HG02943 (cell line): ENCODE measurements at regions not wholly inside any gene's neighbourhood (a gene's known extent, or its start where the extent isn't known, plus 50 kb on each side); places are given as distances from the start of the nearest gene placed in this dataset.
"Not testable (repeated sequence)": the region's sequence is repeated elsewhere in the genome, so short reads cannot be mapped to it uniquely, and the experiment has no call there.

Experiments used
- ATAC-seq: cut with Tn5 transposase; IDR thresholded peaks from one replicate; pipeline ENCODE4 v1.9.1; 2021; ENCODE audit warnings: mild to moderate bottlenecking, low read depth, moderate library complexity; ENCODE audit not compliant: unreplicated experiment

DNA sequence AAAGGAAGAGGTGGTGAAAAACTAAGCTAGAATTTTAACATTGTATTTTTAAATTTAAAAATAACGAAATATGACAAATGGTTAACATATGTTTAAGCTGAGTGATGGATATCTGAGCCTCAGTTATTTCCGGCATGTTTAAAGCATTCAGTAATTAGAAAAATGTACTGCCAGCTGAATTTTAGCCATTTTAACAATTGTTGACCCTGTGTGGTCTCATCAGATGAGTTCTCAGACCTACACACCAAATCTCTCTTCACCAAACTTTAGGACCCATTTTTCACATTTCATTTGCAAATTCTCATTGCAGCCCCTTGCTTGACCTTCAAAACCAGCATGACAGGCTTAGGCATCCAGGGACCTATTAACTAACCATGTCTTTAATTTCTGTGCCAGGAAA lies 91.5 kb upstream of the RGPD4 start:
- no peak for ATAC-seq

DNA sequence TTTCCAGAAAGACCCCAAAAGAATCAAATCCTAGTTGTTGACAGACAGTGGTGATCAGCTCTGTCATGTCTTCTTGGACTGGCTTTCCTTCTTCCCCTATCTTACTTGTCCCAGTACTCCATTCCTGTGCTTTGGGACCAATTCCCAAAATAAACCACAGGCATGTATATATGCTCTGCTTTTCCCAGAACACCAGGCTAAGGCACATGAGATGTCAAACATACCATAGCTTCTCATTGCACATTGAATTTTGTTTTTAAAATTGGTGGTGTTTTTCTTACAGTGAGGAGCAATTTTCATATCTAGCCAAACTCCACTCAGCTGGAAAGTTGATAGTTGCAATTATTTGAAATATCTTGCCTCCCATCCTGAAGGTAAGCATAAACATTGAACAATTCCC lies 88.9 kb upstream of the RGPD4 start:
- ATAC-seq, result no peak

DNA sequence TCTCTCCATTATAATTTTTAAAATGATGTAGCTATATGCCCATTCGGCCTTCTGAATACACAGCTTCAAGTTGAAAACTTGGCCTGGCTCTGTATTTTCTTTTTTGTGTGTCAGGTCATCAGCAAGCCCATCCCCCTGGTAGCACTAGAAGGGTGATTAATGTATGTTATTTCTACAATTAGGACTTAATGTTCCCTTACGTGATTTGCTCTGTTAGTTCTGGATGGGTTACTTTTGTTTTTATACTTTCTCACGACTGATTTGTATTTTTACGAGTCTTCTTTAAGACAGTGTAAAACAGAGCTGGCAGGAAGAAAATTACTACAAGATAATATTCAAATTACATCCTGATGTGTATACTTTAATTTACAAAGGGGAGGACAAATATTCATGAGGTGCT lies 88.4 kb upstream of the RGPD4 start:
- ATAC-seq, result no peak

DNA sequence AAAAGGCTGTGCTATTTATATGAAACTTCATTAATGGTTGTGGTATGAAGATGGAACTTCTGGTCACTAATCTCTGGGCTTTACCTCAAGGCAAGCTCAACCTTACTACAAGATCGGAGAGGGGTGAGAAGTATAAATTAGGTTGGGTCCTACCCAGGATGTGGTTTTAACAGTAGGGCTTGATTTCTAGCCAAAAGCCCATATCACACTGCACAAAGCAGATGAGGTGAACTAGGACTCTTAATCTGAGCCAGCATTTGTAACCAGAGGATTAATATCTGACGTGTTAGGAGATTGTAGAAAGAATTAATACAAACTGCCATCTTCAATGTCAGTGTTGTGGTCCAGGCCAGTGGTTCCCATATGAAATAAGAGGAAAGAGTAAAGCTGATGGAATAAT lies 86.4 kb upstream of the RGPD4 start:
- ATAC-seq, result no peak

DNA sequence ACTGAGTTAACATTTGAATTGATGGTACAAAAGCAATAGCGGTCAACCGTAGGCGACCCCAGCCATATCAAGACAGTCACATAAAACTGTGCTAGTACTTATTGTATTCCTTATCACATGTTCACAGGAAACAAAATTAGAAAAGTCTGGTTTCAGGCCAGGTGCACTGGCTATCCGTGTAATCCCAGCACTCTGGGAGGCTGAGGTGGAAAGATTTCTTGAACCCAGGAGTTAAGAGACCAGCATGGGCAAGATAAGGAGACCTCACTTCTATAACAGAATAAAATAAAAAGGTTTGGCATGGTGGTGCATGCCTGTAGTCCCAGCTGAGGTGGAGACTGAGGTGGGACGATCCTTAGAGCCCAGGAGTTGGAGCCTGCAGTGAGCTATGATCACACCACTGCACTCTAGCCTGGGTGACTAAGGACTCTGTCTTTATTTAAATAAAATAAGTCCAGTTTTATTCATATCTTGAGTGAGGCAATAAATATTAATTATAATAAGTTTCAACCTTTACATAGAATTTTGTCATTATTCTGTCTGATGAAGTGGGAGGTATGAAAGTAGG lies 84.1 kb upstream of the RGPD4 start:
- no peak for ATAC-seq

DNA sequence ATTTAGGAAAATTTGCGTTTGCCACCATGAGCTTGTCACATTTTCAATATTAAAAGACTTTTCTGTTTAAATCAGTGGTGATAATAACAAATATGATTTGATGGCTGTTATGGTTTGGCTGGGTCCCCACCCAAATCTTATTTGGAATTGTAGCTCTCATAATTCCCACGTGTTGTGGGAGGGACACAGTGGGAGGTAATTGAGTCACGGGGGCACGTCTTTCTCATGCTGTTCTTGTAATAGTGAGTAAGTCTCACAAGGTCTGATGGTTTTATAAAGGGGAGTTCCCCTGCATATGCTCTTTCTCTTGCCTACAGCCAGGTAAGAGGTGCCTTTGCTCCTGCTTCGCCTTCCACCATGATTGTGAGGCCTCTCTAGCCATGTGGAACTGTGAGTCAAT lies 83.4 kb upstream of the RGPD4 start:
- no peak for ATAC-seq

DNA sequence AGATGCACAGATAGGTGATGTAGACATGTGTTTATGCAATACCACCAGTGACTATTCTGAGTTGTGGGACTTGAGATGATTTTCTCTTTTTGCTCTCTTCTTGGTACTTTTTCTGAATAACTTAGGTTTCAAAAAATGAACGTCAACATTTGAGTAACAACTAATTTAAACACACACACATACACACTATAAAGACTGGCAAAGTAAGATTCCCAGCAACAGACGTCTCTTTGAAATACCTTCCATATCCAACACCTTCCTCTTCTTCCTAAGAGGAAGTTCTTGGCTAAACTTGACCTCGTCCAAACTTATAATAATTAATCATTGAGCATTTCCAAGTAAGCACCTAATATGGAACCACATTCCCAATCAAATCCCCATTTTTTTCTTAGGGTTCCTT lies 81.6 kb upstream of the RGPD4 start:
- ATAC-seq, result no peak

DNA sequence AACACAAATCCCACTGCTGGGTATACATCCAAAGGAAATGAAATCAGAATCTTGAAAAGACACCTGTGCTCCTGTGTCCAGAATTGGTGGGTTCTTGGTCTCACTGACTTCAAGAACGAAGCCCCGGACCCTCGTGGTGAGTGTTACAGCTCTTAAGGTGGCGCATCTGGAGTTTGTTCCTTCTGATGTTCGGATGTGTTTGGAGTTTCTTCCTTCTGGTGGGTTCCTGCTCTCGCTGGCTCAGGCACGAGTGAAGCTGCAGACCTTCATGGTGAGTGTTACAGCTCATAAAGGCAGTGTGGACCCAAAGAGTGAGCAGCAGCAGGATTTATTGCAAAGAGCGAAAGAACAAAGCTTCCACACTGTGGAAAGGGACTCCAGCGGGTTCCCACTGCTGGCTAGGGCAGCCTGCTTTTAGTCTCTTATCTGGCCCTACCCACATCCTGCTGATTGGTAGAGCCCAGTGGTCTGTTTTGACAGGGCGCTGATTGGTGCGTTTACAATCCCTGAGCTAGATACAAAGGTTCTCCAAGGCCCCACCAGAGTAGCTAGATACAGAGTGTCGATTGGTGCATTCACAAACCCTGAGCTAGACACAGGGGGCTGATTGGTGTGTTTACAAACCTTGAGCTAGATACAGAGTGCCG lies 80.0 kb upstream of the RGPD4 start:
- not testable (repeated sequence) for ATAC-seq

DNA sequence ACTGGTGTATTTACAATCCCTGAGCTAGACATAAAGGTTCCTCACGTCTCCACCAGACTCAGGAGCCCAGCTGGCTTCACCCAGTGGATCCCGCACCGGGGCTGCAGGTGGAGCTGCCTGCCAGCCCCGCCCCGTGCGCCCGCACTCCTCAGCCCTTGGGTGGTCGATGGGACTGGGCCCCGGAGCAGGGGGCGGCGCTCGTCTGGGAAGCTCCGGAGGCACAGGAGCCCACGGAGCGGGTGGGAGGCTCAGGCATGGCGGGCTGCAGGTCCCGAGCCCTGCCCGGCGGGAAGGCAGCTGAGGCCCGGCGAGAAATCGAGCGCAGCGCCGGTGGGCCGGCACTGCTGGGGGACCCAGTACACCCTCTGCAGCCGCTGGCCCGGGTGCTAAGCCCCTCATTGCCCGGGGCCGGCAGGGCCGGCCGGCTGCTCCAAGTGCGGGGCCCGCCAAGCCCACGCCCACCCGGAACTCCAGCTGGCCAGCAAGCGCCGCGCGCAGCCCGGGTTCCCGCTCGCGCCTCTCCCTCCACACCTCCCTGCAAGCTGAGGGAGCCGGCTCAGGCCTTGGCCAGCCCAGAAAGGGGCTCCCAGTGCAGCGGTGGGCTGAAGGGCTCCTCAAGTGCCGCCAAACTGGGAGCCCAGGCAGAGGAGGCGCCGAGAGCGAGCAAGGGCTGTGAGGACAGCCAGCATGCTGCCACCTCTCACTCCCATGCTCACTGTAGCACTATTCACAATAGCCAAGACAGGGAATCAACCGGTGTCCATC lies 79.3 kb upstream of the RGPD4 start:
- ATAC-seq, result not testable (repeated sequence)

DNA sequence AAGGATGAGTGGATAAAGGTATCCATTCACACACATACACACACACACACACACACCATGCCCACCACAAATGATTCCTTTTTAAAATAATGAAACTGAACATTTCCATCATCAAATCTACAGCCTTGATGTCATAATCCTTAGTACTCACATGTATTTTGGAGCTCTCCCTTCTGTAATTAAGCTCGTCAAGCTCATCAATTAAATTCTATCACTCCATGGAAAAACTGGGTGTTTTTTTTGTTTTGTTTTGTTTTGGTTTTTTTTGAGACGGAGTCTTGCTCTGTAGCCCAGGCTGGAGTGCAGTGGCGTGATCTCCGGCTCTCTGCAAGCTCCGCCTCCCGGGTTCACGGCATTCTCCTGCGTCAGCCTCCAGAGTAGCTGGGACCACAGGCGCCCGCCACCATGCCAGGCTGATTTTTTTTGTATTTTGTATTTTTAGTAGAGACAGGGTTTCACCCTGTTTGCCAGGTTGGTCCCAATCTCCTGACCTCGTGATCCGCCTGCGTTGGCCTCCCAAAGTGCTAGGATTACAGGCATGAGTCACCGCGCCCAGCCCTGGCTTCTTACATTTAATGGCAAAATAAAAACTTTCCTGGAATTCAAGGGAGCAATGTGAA lies 78.6 kb upstream of the RGPD4 start:
- no peak for ATAC-seq

DNA sequence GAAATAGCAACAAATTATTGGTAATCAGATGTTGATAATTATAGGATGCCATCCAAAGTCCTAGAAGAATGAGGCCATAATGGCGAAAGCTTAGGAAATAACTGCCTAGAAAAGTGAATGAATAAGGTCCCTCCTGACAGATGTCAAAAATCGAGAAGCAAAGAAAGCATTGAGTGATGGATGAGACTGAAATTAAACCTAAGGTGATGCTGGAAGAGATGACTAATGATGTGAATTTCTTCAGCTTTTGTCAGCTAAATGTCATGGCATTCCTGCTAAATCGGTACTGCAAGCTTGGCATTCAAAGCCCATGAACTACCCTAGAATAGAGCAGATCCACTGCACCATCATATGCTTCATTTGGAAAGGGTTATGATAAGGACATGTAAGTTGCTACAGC lies 74.8 kb upstream of the RGPD4 start:
- no peak for ATAC-seq

DNA sequence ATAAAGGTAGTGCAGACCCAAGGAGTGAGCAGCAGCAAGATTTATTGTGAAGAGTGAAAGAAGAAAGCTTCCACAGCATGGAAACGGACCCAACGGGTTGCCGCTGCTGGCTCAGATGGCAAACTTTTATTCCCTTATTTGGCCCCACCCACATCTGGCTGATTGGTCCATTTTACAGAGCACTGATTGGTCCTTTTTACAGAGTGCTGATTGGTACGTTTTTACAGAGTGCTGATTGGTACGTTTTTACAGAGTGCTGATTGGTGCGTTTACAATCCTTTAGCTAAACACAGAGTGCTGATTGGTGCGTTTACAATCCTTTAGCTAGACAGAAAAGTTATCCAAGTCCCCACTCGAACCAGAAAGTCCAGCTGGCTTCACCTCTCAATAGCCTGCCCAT lies 72.9 kb upstream of the RGPD4 start:
- ATAC-seq, result not testable (repeated sequence)

DNA sequence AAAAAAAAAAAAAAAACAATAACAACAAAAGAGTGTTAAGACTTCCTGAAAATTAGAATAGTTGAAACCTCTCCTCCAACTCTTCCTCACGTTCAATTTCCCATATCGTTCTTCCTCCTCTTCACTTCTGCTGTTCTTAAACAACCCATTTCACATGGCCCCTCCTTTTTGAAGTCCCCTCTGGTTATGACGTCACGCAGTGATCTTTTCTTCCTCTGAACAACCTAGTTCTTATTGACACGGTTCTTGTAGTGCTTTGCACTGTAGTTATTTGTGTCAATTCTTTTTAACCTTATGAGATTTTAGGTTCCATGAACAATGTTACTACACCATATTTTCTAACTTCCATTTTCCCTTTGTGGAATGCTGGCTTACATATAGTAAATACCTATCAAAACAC lies 69.5 kb upstream of the RGPD4 start:
- ATAC-seq, result no peak

DNA sequence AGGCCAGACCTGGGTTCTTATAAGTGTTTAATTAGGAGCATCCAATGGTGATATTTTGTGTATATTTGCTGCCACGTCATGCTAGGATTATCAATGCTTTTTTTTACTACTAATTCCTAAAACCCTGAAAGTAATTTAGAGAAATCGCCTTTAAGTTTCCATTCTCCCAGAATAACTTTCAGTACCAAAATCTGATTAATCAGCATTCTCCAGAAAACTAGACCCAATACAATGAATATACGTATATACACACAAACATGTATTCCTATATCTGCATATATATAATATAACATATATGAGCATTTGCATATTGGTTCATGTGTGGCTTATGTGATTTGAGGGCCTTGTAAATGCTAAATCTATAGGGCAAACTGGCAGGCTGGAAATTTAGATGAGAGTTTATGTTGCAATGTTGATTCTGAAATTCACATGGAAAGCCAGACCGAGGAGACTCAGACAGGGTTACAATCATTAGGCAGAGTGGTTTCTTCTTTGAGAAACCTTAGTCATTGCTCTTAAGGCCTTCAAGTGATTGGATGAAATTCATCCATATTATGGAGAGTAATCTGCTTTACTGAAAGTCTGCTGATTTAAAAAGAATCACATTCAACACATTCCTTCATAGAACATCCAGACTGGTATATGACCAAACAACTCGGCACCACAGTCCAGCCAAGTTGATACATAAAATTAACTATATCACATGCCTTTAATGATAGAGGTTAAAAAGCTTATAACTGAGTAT lies 65.9 kb upstream of the RGPD4 start:
- ATAC-seq, result no peak

DNA sequence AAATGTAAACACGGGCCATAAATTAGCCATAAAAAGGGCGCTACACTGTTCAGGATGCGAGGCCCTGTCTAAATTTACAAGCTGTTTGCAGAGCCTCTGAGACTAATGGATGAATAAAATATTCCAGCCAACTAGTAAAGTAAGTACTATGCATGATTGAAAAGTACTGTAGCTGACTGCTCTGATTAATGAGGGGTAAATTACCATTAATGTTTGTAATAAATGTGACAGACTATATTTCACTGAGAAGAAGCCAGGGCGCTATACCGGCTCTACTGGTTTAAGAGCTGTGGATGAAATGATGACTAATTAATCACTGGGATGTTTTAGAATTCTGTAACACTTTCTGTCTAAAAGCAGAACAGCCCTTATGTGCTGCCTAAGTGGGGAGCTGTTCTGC lies 54.3 kb upstream of the RGPD4 start:
- ATAC-seq, result no peak

DNA sequence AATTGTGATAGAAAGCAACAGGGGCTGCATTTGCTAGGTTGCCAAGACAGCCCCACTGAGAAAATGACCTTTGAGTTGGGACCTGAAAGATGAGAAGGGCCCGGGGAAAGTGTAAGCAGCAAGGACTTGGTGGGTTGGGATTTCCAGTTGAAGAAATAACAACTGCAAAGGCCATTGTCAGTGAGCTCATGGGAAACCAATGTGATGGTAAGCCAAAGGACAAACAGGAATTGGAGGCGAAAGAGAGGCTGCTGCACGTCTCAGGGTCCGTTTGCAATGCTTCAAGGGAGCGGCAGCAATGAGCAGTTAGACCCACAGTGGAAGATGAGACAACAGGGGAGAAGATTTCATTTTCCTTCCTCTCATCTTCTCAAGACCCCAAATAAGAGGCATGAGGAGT lies 51.5 kb upstream of the RGPD4 start:
- no peak for ATAC-seq

DNA sequence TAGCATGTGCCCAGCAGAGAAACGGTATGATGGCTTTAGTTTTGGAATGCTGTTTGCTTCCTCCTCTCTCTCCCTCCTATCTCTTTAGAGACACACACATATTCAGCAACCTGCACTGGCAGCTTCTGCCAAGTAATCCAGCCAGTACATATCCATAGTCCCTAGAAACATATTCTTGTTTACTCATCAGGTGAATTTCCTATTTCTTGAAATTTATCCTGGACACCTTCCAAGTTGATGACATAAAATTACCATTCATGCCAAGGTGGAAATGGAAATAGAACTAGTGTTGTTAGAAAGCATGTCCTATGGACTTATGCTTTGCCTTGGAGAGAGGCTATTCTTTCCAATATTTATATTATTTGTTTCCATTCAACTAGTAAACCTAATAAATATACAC lies 50.9 kb upstream of the RGPD4 start:
- ATAC-seq, result no peak

DNA sequence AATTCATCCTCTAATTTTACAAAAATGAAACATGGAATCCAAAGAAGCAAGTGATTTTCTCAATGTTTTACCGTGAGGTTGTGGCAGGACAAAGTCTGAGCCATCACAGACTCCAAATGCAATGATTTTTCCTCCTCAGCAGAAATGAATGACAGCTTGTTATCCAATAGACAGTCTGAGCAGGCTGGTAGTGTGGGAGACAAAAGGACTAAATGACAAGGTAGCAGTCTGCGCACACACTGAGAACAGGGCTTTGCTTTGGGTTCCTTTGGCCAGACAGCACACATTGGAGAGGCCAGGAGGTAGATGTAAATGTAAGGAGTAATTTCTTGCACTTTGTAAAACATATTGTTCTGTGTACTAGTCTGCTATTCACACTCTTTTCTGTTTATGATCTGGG lies 50.3 kb upstream of the RGPD4 start:
- ATAC-seq, result no peak
